ENCODE measurements at regions not wholly inside any gene's neighbourhood (a gene's known extent, or its start where the extent isn't known, plus 50 kb on each side); places are given as distances from the start of the nearest gene placed in this dataset.

- no peak for DNase-seq (ENCODE audit: low read depth)
These were observed 678.0 kb upstream of the GRM7 start for GRCh38 chr3:6182909-6183308.

DNA sequence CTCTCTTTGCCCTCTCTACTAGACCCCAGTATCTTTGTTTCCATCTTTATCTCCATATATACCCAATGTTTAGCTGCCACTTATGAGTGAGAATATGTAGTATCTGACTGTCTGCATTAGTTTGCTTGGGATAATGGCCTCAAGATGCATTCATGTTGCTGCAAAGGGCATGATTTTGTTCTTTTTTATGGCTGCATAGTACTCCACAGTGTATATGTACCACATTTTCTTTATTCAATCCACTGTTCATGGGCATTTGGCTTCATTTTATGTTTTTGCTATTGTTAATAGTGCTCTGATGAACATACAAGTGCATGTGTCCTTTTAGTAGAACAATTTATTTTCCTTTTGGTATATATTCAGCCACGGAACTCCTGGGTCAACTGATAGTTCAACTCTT lies 671.5 kb upstream of the GRM7 start:
- DNase-seq (ENCODE audit: low read depth), result no peak

DNA sequence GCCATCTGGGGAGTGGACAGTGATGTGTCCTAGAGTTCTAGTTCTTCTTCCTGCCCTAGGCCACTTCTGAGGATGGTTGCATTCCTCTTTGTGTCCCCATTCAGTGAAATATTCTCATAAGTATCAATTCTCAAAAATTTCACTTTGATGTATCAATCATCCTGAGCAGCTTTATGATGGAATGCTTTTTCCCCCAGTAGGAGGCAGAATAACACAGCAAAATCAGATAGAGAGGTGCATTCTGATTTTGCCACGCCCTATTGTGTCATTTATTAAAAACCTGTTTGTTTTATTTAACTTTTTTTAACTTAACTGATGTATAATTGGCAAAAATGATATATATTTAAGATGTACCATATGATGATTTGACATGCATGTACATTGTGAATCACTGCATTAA lies 656.0 kb upstream of the GRM7 start:
- DNase-seq (ENCODE audit: low read depth), result no peak

DNA sequence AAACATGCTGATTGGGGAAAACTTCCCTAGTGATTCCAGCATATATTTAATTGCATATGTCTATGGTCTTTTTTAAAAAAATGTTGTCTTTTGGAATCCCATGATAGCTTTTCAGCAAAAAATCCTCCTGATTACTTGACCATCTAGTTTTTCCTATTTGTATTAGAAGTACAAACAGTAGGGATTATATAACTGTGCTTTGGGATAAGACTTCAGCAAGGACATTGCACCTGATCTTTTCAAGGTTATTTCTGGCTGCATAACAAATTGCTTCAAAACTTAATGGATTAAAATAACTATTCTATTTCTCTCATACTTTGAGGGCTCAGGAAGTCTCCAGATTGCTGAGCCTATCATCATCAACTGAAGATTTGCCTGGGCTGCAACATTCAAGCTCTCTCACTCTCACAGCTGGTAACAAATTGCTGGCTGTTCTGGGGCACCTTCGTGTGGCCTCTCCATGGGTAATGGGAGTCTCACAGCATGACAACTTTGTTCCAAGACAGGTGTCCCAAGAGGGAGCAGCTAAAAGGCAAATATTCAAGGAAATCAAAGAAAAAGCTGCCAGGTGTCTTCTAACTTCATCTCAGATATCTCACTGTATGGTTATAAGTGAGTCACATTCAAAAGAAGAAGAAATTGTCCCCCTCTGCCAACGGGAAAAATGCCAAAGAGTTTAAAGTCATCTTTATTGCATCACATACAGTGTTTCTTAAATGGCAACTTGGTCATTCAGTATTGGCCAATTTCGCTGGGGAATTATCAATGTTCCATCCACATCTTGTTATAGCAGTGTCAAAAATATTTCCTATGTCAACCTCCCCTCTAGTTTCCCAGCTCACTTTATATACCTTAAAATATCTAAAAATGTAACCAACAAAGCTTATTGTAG lies 644.5 kb upstream of the GRM7 start:
- no peak for DNase-seq (ENCODE audit: low read depth)

DNA sequence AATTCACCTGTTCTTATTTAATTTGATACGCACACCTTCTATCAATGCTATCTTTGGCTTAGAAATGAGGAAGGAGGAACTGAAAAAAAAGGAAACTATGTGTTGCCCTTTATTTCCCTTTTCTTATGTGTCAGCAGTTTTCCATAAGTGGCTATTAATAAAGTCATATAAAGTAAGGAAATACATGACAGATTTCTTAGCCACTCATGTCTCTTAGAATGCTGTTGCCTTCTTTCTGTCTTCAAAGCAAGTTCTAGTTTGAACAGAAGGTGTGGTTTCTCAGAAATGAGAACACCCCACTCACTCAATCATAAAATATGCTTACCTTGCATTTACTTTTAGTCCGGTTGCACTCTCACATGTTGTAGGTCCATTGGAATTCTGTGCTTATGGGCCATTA lies 640.5 kb upstream of the GRM7 start:
- DNase-seq (ENCODE audit: low read depth), result no peak

DNA sequence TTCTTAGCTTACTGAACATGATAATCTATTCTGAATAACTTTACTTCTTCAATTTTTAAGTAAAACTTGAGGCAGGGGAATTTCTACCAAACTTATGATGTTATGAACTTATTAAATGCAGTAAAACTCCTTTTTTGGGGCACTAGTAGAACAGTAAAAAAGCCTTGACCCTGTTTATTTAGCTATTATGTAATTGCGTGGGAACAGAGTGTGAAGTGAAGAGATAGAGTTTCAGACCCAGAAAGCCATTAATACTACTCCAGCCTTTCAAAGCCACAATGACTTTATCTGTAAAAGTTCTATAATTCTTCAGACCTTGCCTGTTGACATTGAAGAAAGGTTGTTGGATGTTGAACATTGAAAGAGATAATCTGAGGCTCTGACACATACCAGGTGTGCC lies 638.8 kb upstream of the GRM7 start:
- no peak for DNase-seq (ENCODE audit: low read depth)

GRCh38 chr3:6223572-6223971 lies 637.3 kb upstream of the GRM7 start:
- no peak for DNase-seq (ENCODE audit: low read depth)

- DNase-seq (ENCODE audit: low read depth), result no peak
These were observed 631.8 kb upstream of the GRM7 start for GRCh38 chr3:6228958-6229683.

GRCh38 chr3:6229778-6230410 lies 631.0 kb upstream of the GRM7 start:
- DNase-seq (ENCODE audit: low read depth), result no peak

DNA sequence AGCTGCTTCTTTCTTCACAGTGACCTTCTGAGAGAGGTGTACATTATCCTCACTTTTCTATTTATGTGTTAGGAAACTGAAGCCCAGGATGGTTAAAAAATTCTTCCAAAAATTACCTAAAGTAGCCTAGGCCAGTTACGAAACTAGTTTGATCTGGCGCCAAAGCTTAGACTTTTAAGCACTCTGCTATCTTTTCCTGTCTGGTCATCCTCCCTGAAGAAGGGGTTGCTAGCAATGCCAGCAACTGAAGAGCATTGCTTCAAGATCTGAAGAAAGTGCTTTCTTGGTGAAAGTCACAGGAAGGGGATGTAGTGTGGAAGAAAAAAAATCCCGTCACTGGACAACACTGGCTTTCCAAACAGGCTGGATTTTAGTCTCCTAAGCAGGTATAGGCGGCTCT lies 618.8 kb upstream of the GRM7 start:
- DNase-seq (ENCODE audit: low read depth), result no peak

DNA sequence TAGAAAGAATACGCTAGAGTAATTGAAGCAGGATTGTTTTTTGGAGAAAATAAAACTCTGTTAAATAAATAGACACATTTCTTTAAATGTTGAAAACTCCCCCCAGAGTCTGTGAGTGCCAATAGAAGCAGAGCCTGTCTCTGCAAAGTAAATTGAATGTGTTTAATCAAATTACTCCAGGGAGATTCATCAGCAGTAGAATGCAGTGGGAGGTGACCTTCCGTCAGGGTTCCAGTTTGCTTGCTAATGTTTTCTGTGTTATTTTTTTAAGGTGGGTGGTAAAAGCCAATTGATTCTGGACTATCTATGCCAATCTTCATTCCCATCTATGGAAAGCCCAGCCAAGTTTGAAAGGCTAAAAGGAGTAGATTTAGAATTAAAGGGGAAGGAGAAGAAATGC lies 612.4 kb upstream of the GRM7 start:
- no peak for DNase-seq (ENCODE audit: low read depth)

DNA sequence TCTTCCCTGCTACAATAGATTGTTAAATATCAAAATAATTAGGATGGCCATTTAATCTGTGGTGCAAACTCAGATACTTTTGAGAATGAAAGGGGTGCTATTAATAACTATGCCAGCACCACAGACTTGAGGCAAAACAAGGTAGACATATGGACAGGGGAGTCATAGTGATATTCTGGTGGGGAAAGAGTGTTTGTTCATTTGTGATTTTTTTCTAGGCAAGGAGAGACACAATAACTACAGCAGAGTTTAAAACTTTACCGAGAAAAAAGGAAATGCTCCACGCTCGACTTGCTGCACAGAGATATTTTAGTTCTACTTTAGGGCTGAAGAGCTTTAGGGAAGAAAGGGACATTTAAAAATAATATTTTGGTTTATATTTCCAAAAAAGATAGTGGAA lies 611.2 kb upstream of the GRM7 start:
- DNase-seq (ENCODE audit: low read depth), result no peak

DNA sequence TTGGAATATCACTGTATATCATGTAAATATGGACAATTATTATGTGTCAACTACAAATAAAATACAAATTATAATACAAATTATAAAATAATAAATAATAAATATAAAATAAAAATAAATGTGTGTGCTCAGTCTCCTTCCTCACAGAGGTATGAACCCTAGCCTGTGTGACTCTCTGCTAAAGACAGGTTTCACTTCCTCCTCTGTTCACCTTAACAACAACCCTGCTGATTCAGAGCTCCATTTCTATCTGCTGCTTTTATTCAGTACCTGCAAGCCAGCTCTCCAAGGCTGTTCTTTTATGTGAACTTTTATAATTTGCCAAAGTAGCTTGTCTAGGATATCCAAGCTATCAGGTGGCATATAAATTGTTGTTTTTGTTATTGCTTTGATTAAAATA lies 610.7 kb upstream of the GRM7 start:
- no peak for DNase-seq (ENCODE audit: low read depth)

DNA sequence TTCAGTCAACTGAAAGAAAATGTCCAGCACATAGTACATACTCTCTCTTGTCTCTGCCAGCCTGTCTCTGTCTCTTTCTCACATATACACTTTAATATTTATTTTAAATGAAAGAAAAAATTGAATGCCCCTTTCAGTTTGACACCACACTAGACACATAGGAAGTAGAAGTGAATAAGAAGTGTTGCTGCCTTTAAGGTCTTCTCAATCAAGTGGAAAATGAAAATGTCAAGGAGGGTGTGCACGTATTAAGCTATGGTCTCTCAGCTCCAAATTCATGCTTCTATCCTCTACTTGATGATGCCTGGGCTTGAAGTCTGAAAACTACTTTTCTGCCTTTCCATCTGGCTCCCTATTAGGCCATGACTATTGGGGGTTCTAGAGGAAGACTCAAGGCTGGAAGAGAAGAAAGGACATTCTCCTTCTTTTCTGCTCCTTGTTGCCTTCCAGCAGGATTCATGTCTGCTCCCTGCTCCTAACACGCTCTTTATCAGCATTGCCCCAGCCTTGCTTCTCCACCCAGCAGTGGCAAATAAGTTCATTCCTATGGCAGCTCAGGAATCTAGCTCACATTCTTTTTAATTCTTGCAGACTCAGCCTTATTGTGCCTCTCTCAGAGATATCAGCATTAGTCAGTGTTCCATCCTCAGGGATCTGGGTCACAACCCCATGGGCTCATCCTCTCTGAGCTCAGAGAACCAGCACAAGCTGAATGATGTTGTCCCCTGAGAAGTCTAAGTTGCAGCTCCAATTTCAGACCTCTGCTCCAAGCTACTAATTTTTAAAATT lies 609.1 kb upstream of the GRM7 start:
- DNase-seq (ENCODE audit: low read depth), result no peak

DNA sequence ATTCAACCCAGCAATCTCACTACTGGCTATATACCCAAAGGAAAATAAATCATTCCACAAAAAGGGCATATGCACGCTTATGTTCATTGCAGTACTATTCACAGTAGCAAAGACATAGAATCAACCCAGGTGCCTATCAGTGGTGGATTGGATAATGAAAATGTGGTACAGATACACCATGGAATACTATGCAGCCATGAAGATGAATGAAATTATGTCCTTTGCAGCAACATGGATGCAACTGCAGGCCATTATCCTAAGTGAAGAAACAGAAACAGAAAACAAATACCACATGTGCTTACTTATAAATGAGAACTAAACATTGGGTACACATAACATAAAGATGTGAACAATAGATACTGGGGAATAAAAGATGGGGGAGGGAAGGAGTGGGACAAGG lies 606.4 kb upstream of the GRM7 start:
- DNase-seq (ENCODE audit: low read depth), result no peak

DNA sequence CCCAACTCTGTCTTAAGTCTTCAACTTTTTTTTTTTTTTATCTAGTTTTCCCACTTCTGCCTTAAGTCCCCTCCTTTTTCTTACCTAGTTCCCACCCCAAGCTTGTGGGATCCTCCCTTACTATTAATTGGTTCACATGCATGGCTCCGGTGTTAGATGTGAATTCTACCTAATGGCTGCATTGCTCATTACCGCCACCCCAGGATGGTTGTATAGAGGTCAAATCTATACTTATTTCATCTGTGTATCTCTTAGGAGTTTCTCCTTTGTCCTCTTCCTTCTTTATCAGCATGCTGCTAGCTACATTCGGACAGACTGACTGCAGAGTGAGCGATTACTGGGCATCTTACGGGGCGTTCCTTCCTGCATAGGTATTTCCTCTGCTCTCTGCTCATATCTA lies 605.7 kb upstream of the GRM7 start:
- DNase-seq (ENCODE audit: low read depth), result no peak

- no peak for DNase-seq (ENCODE audit: low read depth)
These were observed 600.2 kb upstream of the GRM7 start for GRCh38 chr3:6260551-6261191.

GRCh38 chr3:6262010-6262409 lies 598.9 kb upstream of the GRM7 start:
- DNase-seq (ENCODE audit: low read depth), result no peak

- no peak for DNase-seq (ENCODE audit: low read depth)
These were observed 596.9 kb upstream of the GRM7 start for GRCh38 chr3:6264036-6264435.

DNA sequence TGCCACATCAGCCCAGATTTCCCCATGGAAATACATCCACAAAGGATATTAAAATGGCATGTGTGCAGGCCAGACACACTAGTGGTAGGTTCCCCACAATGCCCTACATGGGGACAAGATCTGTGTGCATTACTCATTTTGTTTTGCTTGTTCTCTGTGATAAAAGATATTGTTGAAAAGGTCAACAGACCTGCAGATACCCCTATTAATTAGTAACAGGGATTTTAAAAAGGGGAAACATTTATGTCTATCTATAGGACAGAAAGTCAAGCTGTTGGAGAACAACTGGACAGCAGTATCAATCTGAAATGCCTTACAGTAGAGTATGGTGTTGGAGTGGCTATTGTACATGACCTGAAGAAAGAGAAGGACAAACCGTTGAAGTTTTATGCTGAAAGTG lies 596.0 kb upstream of the GRM7 start:
- DNase-seq (ENCODE audit: low read depth), result no peak

DNA sequence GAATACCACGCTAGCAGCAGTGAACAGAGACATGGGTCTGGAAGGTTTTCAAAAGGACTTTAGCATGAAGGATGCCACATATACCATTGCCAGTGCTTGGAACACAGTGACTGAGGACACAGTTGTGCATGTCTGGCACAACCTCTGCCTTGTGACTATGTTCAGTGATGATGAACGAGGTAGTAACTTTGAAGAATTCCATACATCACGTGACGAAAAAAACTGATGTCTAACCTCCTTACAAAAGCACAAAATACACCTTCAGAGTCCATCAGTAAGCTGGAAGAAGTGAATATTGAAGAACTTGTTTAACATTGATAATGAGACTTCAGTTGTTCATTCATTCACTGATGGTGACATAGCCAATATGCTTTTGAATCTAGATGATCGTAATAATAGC lies 594.8 kb upstream of the GRM7 start:
- no peak for DNase-seq (ENCODE audit: low read depth)

DNA sequence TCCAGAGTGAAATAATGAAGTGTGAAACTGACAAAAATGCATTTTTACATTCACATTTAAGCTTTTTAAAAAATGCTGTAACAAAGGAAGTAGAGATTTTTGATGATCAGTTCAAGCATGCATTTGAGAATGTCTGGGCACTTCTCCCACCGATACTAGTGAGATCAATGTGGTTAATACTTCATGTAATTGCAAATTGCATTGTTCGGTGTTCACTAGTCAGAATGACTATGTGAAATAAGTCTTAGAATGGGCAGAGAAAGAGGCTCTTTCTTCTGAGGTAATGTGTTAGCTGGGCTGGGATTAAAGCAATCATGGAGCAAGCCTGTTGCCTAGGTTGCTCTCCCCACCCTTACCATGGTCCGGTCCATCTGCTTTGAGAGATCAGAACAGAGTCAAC lies 587.0 kb upstream of the GRM7 start:
- no peak for DNase-seq (ENCODE audit: low read depth)
